Smooth muscle cell (in vitro differentiated cells): ENCODE measurements at regions not wholly inside any gene's neighbourhood (a gene's known extent, or its start where the extent isn't known, plus 50 kb on each side); places are given as distances from the start of the nearest gene placed in this dataset.

Experiments
- DNase-seq: peaks from one replicate; lab custom pipeline; 2025; ENCODE audit not compliant: unreplicated experiment; lab: John Stamatoyannopoulos, UW
- H2AFZ ChIP-seq: fragments of 200-600 bp; sonication (generic); 2 replicates; pipeline ENCODE4 v1.6.0; 2016; ENCODE audit warnings: antibody characterized with exemption, low read depth, mild to moderate bottlenecking
- H3F3A ChIP-seq: fragments of 200-600 bp; sonication (generic); 2 replicates; pipeline ENCODE4 v1.6.0; 2017; ENCODE audit warnings: antibody characterized with exemption, low read depth
- H3K27ac ChIP-seq: fragments of 200-600 bp; sonication (generic); 2 replicates; pipeline ENCODE4 v1.5.1; 2016; ENCODE audit warnings: low read depth, mild to moderate bottlenecking
- H3K27me3 ChIP-seq: fragments of 200-600 bp; sonication (generic); 2 replicates; pipeline ENCODE4 v1.6.1; 2016; ENCODE audit warnings: low read depth, mild to moderate bottlenecking
- H3K36me3 ChIP-seq: fragments of 200-600 bp; sonication (generic); 2 replicates; pipeline ENCODE4 v1.5.1; 2016; ENCODE audit warnings: low read depth
- H3K4me1 ChIP-seq: fragments of 200-600 bp; sonication (generic); 2 replicates; pipeline ENCODE4 v1.5.1; 2016; ENCODE audit warnings: low read depth
- H3K4me2 ChIP-seq: fragments of 200-600 bp; sonication (generic); 2 replicates; pipeline ENCODE4 v1.6.0; 2016; ENCODE audit warnings: mild to moderate bottlenecking
- H3K4me3 ChIP-seq: fragments of 200-600 bp; sonication (generic); 2 replicates; pipeline ENCODE4 v1.5.1; 2016; ENCODE audit warnings: mild to moderate bottlenecking
- H3K79me2 ChIP-seq: fragments of 200-600 bp; sonication (generic); 2 replicates; pipeline ENCODE4 v1.6.0; 2016; ENCODE audit warnings: low read depth, mild to moderate bottlenecking
- H3K9ac ChIP-seq: fragments of 200-600 bp; sonication (generic); 2 replicates; pipeline ENCODE4 v1.6.0; 2016; ENCODE audit warnings: low read depth
- H3K9me3 ChIP-seq: fragments of 200-600 bp; sonication (generic); replicated peaks from 2 replicates; pipeline ENCODE4 v1.5.1; 2016; ENCODE audit warnings: low read depth
- H4K20me1 ChIP-seq: fragments of 200-600 bp; sonication (generic); 2 replicates; pipeline ENCODE4 v1.6.0; 2016; ENCODE audit warnings: low read depth
- CTCF ChIP-seq: fragments of 200-600 bp; sonication (generic); IDR thresholded peaks from 2 replicates; pipeline ENCODE4 v1.5.1; 2017; ENCODE audit warnings: borderline replicate concordance, mild to moderate bottlenecking, antibody characterized with exemption; ENCODE audit not compliant: insufficient read depth, poor library complexity, severe bottlenecking
- WGBS: methylation state at CpG from one replicate; pipeline ENCODE4 v1.1.7; 2016; ENCODE audit warnings: low lambda C conversion rate; 5-methylcytosine and 5-hydroxymethylcytosine counted together

GRCh38 chr9:87437966-87438365, 59.7 kb upstream of the DAPK1 start:
- no peak for DNase-seq
- H4K20me1 ChIP-seq = no peaks in the 10 kb centered on the region
- H3K9me3 ChIP-seq = no peaks in the 10 kb centered on the region
- H3K9ac ChIP-seq = no peak overlapping the region
- no peak overlapping the region for H3K4me3 ChIP-seq
- H3K27ac ChIP-seq = no peak overlapping the region
- no peaks in the 10 kb centered on the region for H3K4me1 ChIP-seq
- no peaks in the 10 kb centered on the region for H3K36me3 ChIP-seq
- H2AFZ ChIP-seq = no peak overlapping the region
- WGBS = 88% methylated on average over 8 of the region's 8 CpGs
- no peaks in the 10 kb centered on the region for H3K27me3 ChIP-seq
- no peak overlapping the region for H3K4me2 ChIP-seq
- no peaks in the 10 kb centered on the region for H3F3A ChIP-seq
- H3K79me2 ChIP-seq = no peaks in the 10 kb centered on the region
- no peak for TF ChIP-seq CTCF

GRCh38 chr9:87441251-87441650, 56.4 kb upstream of the DAPK1 start:
- no peak overlapping the region for H3K9ac ChIP-seq
- no peaks in the 10 kb centered on the region for H4K20me1 ChIP-seq
- H3K4me3 ChIP-seq = no peak overlapping the region
- TF ChIP-seq CTCF = no peak
- H3K36me3 ChIP-seq = no peaks in the 10 kb centered on the region
- no peaks in the 10 kb centered on the region for H3K79me2 ChIP-seq
- WGBS = 89% methylated on average over 2 of the region's 2 CpGs
- no peaks in the 10 kb centered on the region for H3K27me3 ChIP-seq
- no peak overlapping the region for H3K4me2 ChIP-seq
- no peaks in the 10 kb centered on the region for H3K4me1 ChIP-seq
- H3K27ac ChIP-seq = no peak overlapping the region
- no peaks in the 10 kb centered on the region for H3K9me3 ChIP-seq
- H2AFZ ChIP-seq = no peak overlapping the region
- DNase-seq = no peak
- no peaks in the 10 kb centered on the region for H3F3A ChIP-seq

- H3K27ac ChIP-seq = no peak overlapping the region
- H3K4me2 ChIP-seq = no peak overlapping the region
- no peak overlapping the region for H2AFZ ChIP-seq
- H3K79me2 ChIP-seq = no peaks in the 10 kb centered on the region
- no peak for TF ChIP-seq CTCF
- DNase-seq = no peak
- H3K4me3 ChIP-seq = no peak overlapping the region
- 76% methylated on average over 2 of the region's 2 CpGs for WGBS
- no peaks in the 10 kb centered on the region for H3K4me1 ChIP-seq
- no peak overlapping the region for H3K9ac ChIP-seq
- no peaks in the 10 kb centered on the region for H3F3A ChIP-seq
- no peaks in the 10 kb centered on the region for H3K9me3 ChIP-seq
- H4K20me1 ChIP-seq = no peaks in the 10 kb centered on the region
- H3K36me3 ChIP-seq = no peaks in the 10 kb centered on the region
- H3K27me3 ChIP-seq = no peaks in the 10 kb centered on the region
Observed at GRCh38 chr9:87442451-87442850, 55.2 kb upstream of the DAPK1 start.

GRCh38 chr9:87443006-87443405, 54.7 kb upstream of the DAPK1 start:
- no peaks in the 10 kb centered on the region for H3K9me3 ChIP-seq
- H4K20me1 ChIP-seq = no peaks in the 10 kb centered on the region
- no peak for DNase-seq
- no peak overlapping the region for H3K27ac ChIP-seq
- no peak overlapping the region for H3K4me3 ChIP-seq
- H3K4me2 ChIP-seq = no peak overlapping the region
- no peak overlapping the region for H3K9ac ChIP-seq
- 94% methylated on average over 2 of the region's 2 CpGs for WGBS
- H3F3A ChIP-seq = no peaks in the 10 kb centered on the region
- H3K4me1 ChIP-seq = no peaks in the 10 kb centered on the region
- H2AFZ ChIP-seq = no peak overlapping the region
- no peaks in the 10 kb centered on the region for H3K79me2 ChIP-seq
- no peaks in the 10 kb centered on the region for H3K36me3 ChIP-seq
- no peaks in the 10 kb centered on the region for H3K27me3 ChIP-seq
- TF ChIP-seq CTCF = no peak
